CD14-positive monocyte (primary cell): ENCODE measurements at regions not wholly inside any gene's neighbourhood (a gene's known extent, or its start where the extent isn't known, plus 50 kb on each side); places are given as distances from the start of the nearest gene placed in this dataset.

ENCODE experiments used
- DNase-seq, 3 donors: peaks; one replicate each; pipeline ENCODE4 v3.0.0-alpha.2; 2011 to 2022
- H2AFZ ChIP-seq: 2 replicates; pipeline ENCODE4 v1.6.0; 2012; ENCODE audit warnings: mild to moderate bottlenecking, low read depth, low read length, inconsistent platforms; ENCODE audit not compliant: insufficient read depth, poor library complexity, severe bottlenecking
- H3K27ac ChIP-seq, 2 donors: 1 replicate in 1 of 2; 2 replicates in 1 of 2; pipeline ENCODE4 v1.5.1; 2012 to 2013; ENCODE audit warnings: low read length in 2 of 2, control low read depth in 1 of 2, inconsistent platforms in 1 of 2, low read depth in 1 of 2, mild to moderate bottlenecking in 1 of 2
- H3K27me3 ChIP-seq, 2 donors: one replicate each; pipeline versions ENCODE4 v1.6.0 to v1.6.1; 2011 to 2013; ENCODE audit warnings: low read length in 2 of 2; ENCODE audit not compliant: control insufficient read depth in 2 of 2, insufficient read depth in 2 of 2
- H3K36me3 ChIP-seq, 2 donors: replicated peaks in 1 of 2; 1 replicate in 1 of 2; 2 replicates in 1 of 2; pipeline versions ENCODE4 v1.5.1 to v1.6.1; 2012 to 2013; ENCODE audit warnings: low read length in 2 of 2, control low read depth in 1 of 2, inconsistent platforms in 1 of 2, mild to moderate bottlenecking in 1 of 2; ENCODE audit not compliant: insufficient read depth in 2 of 2, control insufficient read depth in 1 of 2
- H3K4me1 ChIP-seq, 2 donors: 1 replicate in 1 of 2; 2 replicates in 1 of 2; pipeline versions ENCODE4 v1.5.1 to v1.6.1; 2012 to 2013; ENCODE audit warnings: low read length in 2 of 2, control low read depth in 1 of 2, inconsistent platforms in 1 of 2, mild to moderate bottlenecking in 1 of 2, moderate library complexity in 1 of 2; ENCODE audit not compliant: insufficient read depth in 2 of 2, control insufficient read depth in 1 of 2
- H3K4me2 ChIP-seq: replicated peaks from 2 replicates; pipeline ENCODE3; 2012; ENCODE audit warnings: low read length, moderate library complexity, mild to moderate bottlenecking; ENCODE audit not compliant: poor library complexity, severe bottlenecking; ENCODE audit errors: extremely low read depth
- H3K4me3 ChIP-seq, 3 experiments: fragments of 200-600 bp in 1 of 3; sonication (generic) in 1 of 3; replicated peaks in 1 of 3; 1 replicate in 2 of 3; 2 replicates in 1 of 3; pipeline ENCODE4 v1.5.1; 2011 to 2013; ENCODE audit warnings: low read length in 3 of 3, mild to moderate bottlenecking in 3 of 3, control low read depth in 2 of 3, low read depth in 2 of 3, inconsistent platforms in 1 of 3, moderate library complexity in 1 of 3
- H3K79me2 ChIP-seq: 2 replicates; pipeline ENCODE4 v1.6.0; 2012; ENCODE audit warnings: mild to moderate bottlenecking, control low read depth, inconsistent platforms, low read length, moderate library complexity; ENCODE audit not compliant: insufficient read depth
- H3K9ac ChIP-seq: 2 replicates; pipeline ENCODE4 v1.6.0; 2017; ENCODE audit warnings: low read length, mild to moderate bottlenecking; ENCODE audit not compliant: insufficient read depth, poor library complexity, severe bottlenecking
- H3K9me3 ChIP-seq, 2 donors: replicated peaks in 1 of 2; 1 replicate in 1 of 2; 2 replicates in 1 of 2; pipeline versions ENCODE4 v1.5.1 to v1.6.1; 2012 to 2013; ENCODE audit warnings: low read length in 2 of 2, control low read depth in 1 of 2; ENCODE audit not compliant: control insufficient read depth in 1 of 2, insufficient read depth in 1 of 2
- H4K20me1 ChIP-seq: 2 replicates; pipeline ENCODE4 v1.6.0; 2012; ENCODE audit warnings: mild to moderate bottlenecking, low read length, control low read depth, moderate library complexity; ENCODE audit not compliant: insufficient read depth
- H3K27ac Mint-ChIP-seq, 7 donors: one replicate each; pipeline ENCODE4 v1.8.0; 2020; ENCODE audit warnings: mild to moderate bottlenecking in 7 of 7, mixed read lengths in 7 of 7, moderate library complexity in 6 of 7, inconsistent platforms in 2 of 7
- H3K27me3 Mint-ChIP-seq, 3 donors: one replicate each; pipeline ENCODE4 v1.8.0; 2021 to 2022; ENCODE audit warnings: low read depth in 3 of 3, mild to moderate bottlenecking in 3 of 3, mixed read lengths in 3 of 3, moderate library complexity in 3 of 3, inconsistent platforms in 1 of 3
- H3K36me3 Mint-ChIP-seq, 2 donors: one replicate each; pipeline ENCODE4 v1.8.0; 2020; ENCODE audit warnings: mixed read lengths in 2 of 2, inconsistent platforms in 1 of 2, mild to moderate bottlenecking in 1 of 2
- H3K4me1 Mint-ChIP-seq: one replicate; pipeline ENCODE4 v1.8.0; 2020; ENCODE audit warnings: mild to moderate bottlenecking, mixed read lengths
- H3K4me3 Mint-ChIP-seq, 2 donors: one replicate each; pipeline ENCODE4 v1.8.0; 2020; ENCODE audit warnings: mild to moderate bottlenecking in 2 of 2, mixed read lengths in 2 of 2, moderate library complexity in 1 of 2
- H3K9me3 Mint-ChIP-seq, 7 donors: one replicate each; pipeline ENCODE4 v1.8.0; 2020 to 2022; ENCODE audit warnings: mixed read lengths in 7 of 7, mild to moderate bottlenecking in 6 of 7, moderate library complexity in 6 of 7, inconsistent platforms in 2 of 7
- WGBS: methylation state at CpG from one replicate; pipeline ENCODE4 v1.1.5; 2013; ENCODE audit warnings: missing lambda C conversion rate; ENCODE audit not compliant: insufficient coverage; 5-methylcytosine and 5-hydroxymethylcytosine counted together
- intact Hi-C, 2 donors: fragments of 100-400 bp; cut with micrococcal nuclease; formaldehyde crosslinking; loops; one replicate each; pipeline versions ENCODE4 v1.15.0 to v1.15.1; 2023
- TF ChIP-seq, protein P1 (sequence below): fragments of 200-600 bp; IDR thresholded peaks from one replicate; pipeline ENCODE4 v1.8.0; 2022; ENCODE audit warnings: antibody characterized with exemption, mild to moderate bottlenecking

DNA sequence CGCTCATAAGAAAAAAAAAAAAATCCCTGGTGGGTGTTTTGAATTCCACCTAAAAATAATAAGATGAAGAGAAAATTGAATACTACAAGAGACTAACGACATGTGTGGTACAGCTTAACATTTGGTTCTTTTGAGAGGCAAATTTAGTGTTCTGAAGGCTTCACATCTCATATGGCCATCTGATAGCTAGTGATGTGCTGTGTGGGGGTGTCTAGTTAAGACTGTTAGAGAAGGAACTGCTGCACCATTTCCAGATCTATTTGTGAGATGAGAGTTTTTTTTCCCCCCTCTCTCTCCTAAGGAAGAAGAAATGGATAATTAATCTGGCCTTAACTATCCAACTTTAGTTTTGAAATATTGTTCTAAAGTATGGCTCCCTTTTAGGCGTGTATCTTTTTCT lies 321.6 kb downstream of the SLC4A3 start:
- no peak overlapping the region for H2AFZ ChIP-seq
- Mint-ChIP-seq H3K27ac (no peak overlapping the region), H3K4me3 (no peak overlapping the region), H3K36me3 (no peaks in the 10 kb centered on the region), H3K4me1 (no peaks in the 10 kb centered on the region), H3K9me3 (peaks cover 0 to 8% (median 1%) of the 10 kb centered on the region in 7 donors), H3K27me3 (no peaks in the 10 kb centered on the region)
- no CpG with 5 or more reads among the region's 3 CpGs for WGBS
- no peak overlapping the region for H3K4me2 ChIP-seq
- no peak overlapping the region for H3K4me3 ChIP-seq
- H3K27ac ChIP-seq: no peak overlapping the region
- H3K27me3 ChIP-seq: no peaks in the 10 kb centered on the region
- no peaks in the 10 kb centered on the region for H3K79me2 ChIP-seq
- H3K9me3 ChIP-seq: no peaks in the 10 kb centered on the region
- DNase-seq: no peak
- H3K9ac ChIP-seq: no peak overlapping the region
- no peaks in the 10 kb centered on the region for H3K36me3 ChIP-seq
- no peaks in the 10 kb centered on the region for H4K20me1 ChIP-seq
- TF ChIP-seq, protein P1, sequence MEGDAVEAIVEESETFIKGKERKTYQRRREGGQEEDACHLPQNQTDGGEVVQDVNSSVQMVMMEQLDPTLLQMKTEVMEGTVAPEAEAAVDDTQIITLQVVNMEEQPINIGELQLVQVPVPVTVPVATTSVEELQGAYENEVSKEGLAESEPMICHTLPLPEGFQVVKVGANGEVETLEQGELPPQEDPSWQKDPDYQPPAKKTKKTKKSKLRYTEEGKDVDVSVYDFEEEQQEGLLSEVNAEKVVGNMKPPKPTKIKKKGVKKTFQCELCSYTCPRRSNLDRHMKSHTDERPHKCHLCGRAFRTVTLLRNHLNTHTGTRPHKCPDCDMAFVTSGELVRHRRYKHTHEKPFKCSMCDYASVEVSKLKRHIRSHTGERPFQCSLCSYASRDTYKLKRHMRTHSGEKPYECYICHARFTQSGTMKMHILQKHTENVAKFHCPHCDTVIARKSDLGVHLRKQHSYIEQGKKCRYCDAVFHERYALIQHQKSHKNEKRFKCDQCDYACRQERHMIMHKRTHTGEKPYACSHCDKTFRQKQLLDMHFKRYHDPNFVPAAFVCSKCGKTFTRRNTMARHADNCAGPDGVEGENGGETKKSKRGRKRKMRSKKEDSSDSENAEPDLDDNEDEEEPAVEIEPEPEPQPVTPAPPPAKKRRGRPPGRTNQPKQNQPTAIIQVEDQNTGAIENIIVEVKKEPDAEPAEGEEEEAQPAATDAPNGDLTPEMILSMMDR: no peak
- H3K4me1 ChIP-seq: no peaks in the 10 kb centered on the region
- intact Hi-C loops: no loop called here

DNA sequence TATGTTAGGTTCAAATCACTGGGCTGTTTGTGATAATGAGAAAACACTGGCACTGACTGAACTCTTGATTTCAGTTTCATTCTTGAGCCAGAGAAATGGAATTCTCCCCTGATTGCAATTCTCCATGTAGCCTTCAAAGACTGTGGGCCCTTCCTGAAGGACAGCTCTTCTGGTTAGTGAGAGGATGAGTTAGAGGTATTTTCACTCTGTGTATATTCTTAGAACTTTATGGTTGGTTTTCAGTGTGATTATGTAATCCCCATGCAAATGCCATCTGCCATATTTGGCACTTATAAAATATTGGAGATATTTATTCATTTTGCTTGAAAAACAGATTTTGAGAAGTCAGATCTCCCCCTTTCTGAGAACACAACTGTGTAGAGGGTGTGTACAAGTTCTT lies 323.7 kb downstream of the SLC4A3 start:
- no peaks in the 10 kb centered on the region for H3K36me3 Mint-ChIP-seq
- Histone ChIP-seq H3K4me3 (no peak overlapping the region), H3K27me3 (no peaks in the 10 kb centered on the region), H3K9ac (no peak overlapping the region), H3K9me3 (peaks cover 0 to 7% of the 10 kb centered on the region in 2 donors), H3K27ac (no peak overlapping the region), H2AFZ (no peak overlapping the region), H3K4me2 (no peak overlapping the region), H3K36me3 (no peaks in the 10 kb centered on the region), H3K79me2 (no peaks in the 10 kb centered on the region), H4K20me1 (no peaks in the 10 kb centered on the region), H3K4me1 (no peaks in the 10 kb centered on the region)
- DNase-seq: no peak
- TF ChIP-seq, protein P1: no peak
- peaks cover 0 to 10% (median 4%) of the 10 kb centered on the region in 7 donors for H3K9me3 Mint-ChIP-seq
- no peak overlapping the region for H3K27ac Mint-ChIP-seq
- intact Hi-C loops: no loop called here
- H3K27me3 Mint-ChIP-seq: no peaks in the 10 kb centered on the region
- H3K4me3 Mint-ChIP-seq: no peak overlapping the region
- no peaks in the 10 kb centered on the region for H3K4me1 Mint-ChIP-seq
